Smooth muscle cell (in vitro differentiated cells): ENCODE measurements at regions not wholly inside any gene's neighbourhood (a gene's known extent, or its start where the extent isn't known, plus 50 kb on each side); places are given as distances from the start of the nearest gene placed in this dataset.
A peak's percentile ranks its signal among the peaks of the same experiment; 100 is the strongest.

Source experiments
- DNase-seq: peaks from one replicate; lab custom pipeline; 2025; ENCODE audit not compliant: unreplicated experiment; lab: John Stamatoyannopoulos, UW
- H2AFZ ChIP-seq: fragments of 200-600 bp; sonication (generic); 2 replicates; pipeline ENCODE4 v1.6.0; 2016; ENCODE audit warnings: antibody characterized with exemption, low read depth, mild to moderate bottlenecking
- H3F3A ChIP-seq: fragments of 200-600 bp; sonication (generic); 2 replicates; pipeline ENCODE4 v1.6.0; 2017; ENCODE audit warnings: antibody characterized with exemption, low read depth
- H3K27ac ChIP-seq: fragments of 200-600 bp; sonication (generic); 2 replicates; pipeline ENCODE4 v1.5.1; 2016; ENCODE audit warnings: low read depth, mild to moderate bottlenecking
- H3K27me3 ChIP-seq: fragments of 200-600 bp; sonication (generic); 2 replicates; pipeline ENCODE4 v1.6.1; 2016; ENCODE audit warnings: low read depth, mild to moderate bottlenecking
- H3K36me3 ChIP-seq: fragments of 200-600 bp; sonication (generic); 2 replicates; pipeline ENCODE4 v1.5.1; 2016; ENCODE audit warnings: low read depth
- H3K4me1 ChIP-seq: fragments of 200-600 bp; sonication (generic); 2 replicates; pipeline ENCODE4 v1.5.1; 2016; ENCODE audit warnings: low read depth
- H3K4me2 ChIP-seq: fragments of 200-600 bp; sonication (generic); 2 replicates; pipeline ENCODE4 v1.6.0; 2016; ENCODE audit warnings: mild to moderate bottlenecking
- H3K4me3 ChIP-seq: fragments of 200-600 bp; sonication (generic); 2 replicates; pipeline ENCODE4 v1.5.1; 2016; ENCODE audit warnings: mild to moderate bottlenecking
- H3K79me2 ChIP-seq: fragments of 200-600 bp; sonication (generic); 2 replicates; pipeline ENCODE4 v1.6.0; 2016; ENCODE audit warnings: low read depth, mild to moderate bottlenecking
- H3K9ac ChIP-seq: fragments of 200-600 bp; sonication (generic); 2 replicates; pipeline ENCODE4 v1.6.0; 2016; ENCODE audit warnings: low read depth
- H3K9me3 ChIP-seq: fragments of 200-600 bp; sonication (generic); replicated peaks from 2 replicates; pipeline ENCODE4 v1.5.1; 2016; ENCODE audit warnings: low read depth
- H4K20me1 ChIP-seq: fragments of 200-600 bp; sonication (generic); 2 replicates; pipeline ENCODE4 v1.6.0; 2016; ENCODE audit warnings: low read depth
- CTCF ChIP-seq: fragments of 200-600 bp; sonication (generic); IDR thresholded peaks from 2 replicates; pipeline ENCODE4 v1.5.1; 2017; ENCODE audit warnings: borderline replicate concordance, mild to moderate bottlenecking, antibody characterized with exemption; ENCODE audit not compliant: insufficient read depth, poor library complexity, severe bottlenecking
- WGBS: methylation state at CpG from one replicate; pipeline ENCODE4 v1.1.7; 2016; ENCODE audit warnings: low lambda C conversion rate; 5-methylcytosine and 5-hydroxymethylcytosine counted together

- Histone ChIP-seq H3K9ac (no peak overlapping the region), H3K27ac (no peak overlapping the region), H3K79me2 (no peaks in the 10 kb centered on the region), H4K20me1 (no peaks in the 10 kb centered on the region), H3K36me3 (no peaks in the 10 kb centered on the region), H3K4me3 (no peak overlapping the region), H3K4me1 (peaks cover 24% of the 10 kb centered on the region), H3F3A (no peaks in the 10 kb centered on the region), H3K27me3 (no peaks in the 10 kb centered on the region), H3K9me3 (no peaks in the 10 kb centered on the region), H3K4me2 (no peak overlapping the region), H2AFZ (no peak overlapping the region)
- DNase-seq: no peak
- no peak for TF ChIP-seq CTCF
- 46% methylated on average over 2 of the region's 2 CpGs for WGBS
Measured at GRCh38 chr5:166369807-166370206, 1921.6 kb upstream of the WWC1 start.

GRCh38 chr5:166370928-166371690, 1920.3 kb upstream of the WWC1 start:
- H3K27ac ChIP-seq: no peak overlapping the region
- no peaks in the 10 kb centered on the region for H3F3A ChIP-seq
- H3K9ac ChIP-seq: no peak overlapping the region
- no peaks in the 10 kb centered on the region for H4K20me1 ChIP-seq
- H3K36me3 ChIP-seq: no peaks in the 10 kb centered on the region
- peak overlapping the region; percentile 28 for H3K4me3 ChIP-seq
- 90% methylated on average over 6 of the region's 6 CpGs for WGBS
- H2AFZ ChIP-seq: peak overlapping the region; percentile 86
- H3K27me3 ChIP-seq: no peaks in the 10 kb centered on the region
- DNase-seq: no peak
- no peaks in the 10 kb centered on the region for H3K79me2 ChIP-seq
- H3K9me3 ChIP-seq: no peaks in the 10 kb centered on the region
- peak overlapping the region; percentile 60 for H3K4me2 ChIP-seq
- no peak for TF ChIP-seq CTCF
- H3K4me1 ChIP-seq: peaks cover 24% of the 10 kb centered on the region

- DNase-seq: no peak
- no peak overlapping the region for H3K4me3 ChIP-seq
- H2AFZ ChIP-seq: no peak overlapping the region
- 93% methylated on average over 2 of the region's 2 CpGs for WGBS
- H4K20me1 ChIP-seq: no peaks in the 10 kb centered on the region
- H3K9me3 ChIP-seq: no peaks in the 10 kb centered on the region
- no peak for TF ChIP-seq CTCF
- no peaks in the 10 kb centered on the region for H3F3A ChIP-seq
- H3K27me3 ChIP-seq: no peaks in the 10 kb centered on the region
- no peaks in the 10 kb centered on the region for H3K36me3 ChIP-seq
- no peak overlapping the region for H3K4me2 ChIP-seq
- H3K27ac ChIP-seq: no peak overlapping the region
- no peaks in the 10 kb centered on the region for H3K79me2 ChIP-seq
- peaks cover 19% of the 10 kb centered on the region for H3K4me1 ChIP-seq
- H3K9ac ChIP-seq: no peak overlapping the region
Measured at GRCh38 chr5:166373817-166374216, 1917.6 kb upstream of the WWC1 start.

- Histone ChIP-seq H3K79me2 (no peaks in the 10 kb centered on the region), H3K9me3 (no peaks in the 10 kb centered on the region), H2AFZ (no peak overlapping the region), H3K4me1 (no peaks in the 10 kb centered on the region), H3K27me3 (no peaks in the 10 kb centered on the region), H3F3A (no peaks in the 10 kb centered on the region), H3K4me3 (no peak overlapping the region), H4K20me1 (no peaks in the 10 kb centered on the region), H3K27ac (no peak overlapping the region), H3K9ac (no peak overlapping the region), H3K36me3 (no peaks in the 10 kb centered on the region), H3K4me2 (no peak overlapping the region)
- DNase-seq: no peak
- WGBS: 96% methylated on average over 6 of the region's 6 CpGs
- no peak for TF ChIP-seq CTCF
Measured at GRCh38 chr5:166377756-166378155, 1913.7 kb upstream of the WWC1 start.
